Mesenteric fat pad (tissue), 1 donor: ENCODE measurements at regions not wholly inside any gene's neighbourhood (a gene's known extent, or its start where the extent isn't known, plus 50 kb on each side); places are given as distances from the start of the nearest gene placed in this dataset.

Source experiments
- DNase-seq: peaks from one replicate; pipeline ENCODE4 v3.0.0-alpha.2; 2020; ENCODE audit warnings: low spot score
- donor health status: DM: yes; HTN: yes; CAD: no.

DNA sequence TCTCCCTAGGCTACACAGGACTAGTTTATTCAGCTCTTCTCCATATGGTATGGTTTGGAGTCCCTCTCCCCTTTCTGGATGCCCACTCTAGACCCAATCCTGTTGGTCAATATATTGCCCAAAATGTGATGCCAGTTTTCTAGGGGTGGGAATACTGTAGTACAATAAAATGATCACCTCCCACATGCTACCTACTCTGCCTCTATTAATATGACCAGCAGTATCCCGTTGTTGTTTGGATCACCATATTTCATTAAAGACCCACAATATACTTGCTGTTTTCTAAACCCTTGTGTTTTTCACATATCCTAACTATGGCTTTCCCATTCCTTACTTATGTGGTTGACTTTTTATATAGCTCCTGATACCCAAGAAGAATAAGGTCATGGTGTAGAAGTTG, 95.9 kb upstream of the IGSF21 start:
- no peak for DNase-seq

DNA sequence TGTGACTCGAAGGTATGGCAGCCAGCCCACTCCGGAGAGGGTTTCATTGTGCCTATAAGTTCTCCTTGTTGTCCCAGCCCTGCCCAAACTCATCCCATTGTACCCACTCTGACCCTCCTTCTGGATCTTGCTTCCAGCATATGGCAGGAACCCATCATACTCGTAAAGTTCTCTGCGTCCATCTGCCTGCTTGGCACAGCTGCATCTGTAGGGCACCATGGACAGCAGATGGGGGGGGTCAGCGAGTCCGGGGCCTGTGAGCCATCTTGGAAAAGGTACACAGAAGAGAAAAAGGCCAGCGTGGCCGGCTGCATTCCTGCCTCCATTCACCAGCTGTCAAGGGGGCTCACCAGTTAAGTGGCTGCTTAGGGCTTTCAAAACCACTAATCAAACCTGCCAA, 94.9 kb upstream of the IGSF21 start:
- no peak for DNase-seq

DNA sequence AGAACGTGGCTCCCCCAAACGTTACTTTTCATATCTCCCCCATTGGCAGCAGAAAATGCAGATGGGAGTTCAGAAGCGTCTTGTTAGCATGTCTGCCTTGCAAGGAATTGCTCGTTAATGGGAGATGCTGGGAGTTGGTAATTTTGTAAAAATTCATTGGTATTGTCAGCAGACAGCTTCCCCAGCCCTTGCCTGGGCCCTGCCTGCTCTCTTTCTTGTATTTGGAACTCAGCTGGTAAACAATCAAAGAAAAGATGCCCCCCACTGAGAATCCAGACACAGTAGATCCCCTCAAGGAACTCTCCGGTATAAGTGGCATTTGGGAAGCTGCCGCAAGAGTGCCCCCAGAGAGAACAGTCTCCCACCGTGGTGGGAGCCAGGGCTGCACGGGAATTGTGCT, 94.4 kb upstream of the IGSF21 start:
- DNase-seq, result no peak

DNA sequence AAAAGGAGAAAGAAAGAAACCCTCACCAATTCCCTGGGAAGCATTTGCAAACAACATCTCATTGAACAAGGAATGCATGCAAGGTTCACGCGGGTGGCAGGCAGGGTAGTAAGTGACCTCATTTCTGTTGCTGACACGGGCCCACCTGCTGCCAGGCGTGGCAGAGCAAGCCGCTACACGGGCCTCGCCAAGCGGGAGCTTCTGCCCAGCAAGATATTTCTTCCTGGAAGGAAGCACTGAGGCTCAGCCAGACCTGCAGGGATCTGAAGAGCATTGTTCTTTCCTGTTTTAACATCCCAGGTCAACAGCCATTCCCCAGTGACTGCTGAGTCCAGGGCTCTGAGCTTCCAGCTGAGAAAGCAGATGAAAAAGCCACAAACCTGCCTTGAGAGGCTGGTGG, 91.9 kb upstream of the IGSF21 start:
- no peak for DNase-seq

DNA sequence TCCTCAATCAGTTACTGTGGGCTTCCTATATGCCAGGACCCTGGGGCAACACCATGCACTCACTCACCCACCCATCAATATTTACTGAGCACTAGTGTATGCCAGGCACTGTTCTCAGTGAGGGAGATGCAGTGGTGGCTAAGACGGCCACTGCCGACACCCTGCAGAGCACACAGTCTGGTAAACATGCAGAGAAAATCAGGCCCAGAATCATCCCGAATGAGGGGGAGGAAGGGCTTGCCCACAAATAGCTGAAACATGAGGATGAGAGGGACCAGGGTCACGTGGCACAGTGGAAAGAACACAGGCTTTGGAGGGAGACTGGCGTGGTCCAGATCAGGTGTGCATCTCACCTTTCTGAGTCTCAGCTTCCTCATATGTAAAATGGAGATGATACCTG, 89.2 kb upstream of the IGSF21 start:
- no peak for DNase-seq

DNA sequence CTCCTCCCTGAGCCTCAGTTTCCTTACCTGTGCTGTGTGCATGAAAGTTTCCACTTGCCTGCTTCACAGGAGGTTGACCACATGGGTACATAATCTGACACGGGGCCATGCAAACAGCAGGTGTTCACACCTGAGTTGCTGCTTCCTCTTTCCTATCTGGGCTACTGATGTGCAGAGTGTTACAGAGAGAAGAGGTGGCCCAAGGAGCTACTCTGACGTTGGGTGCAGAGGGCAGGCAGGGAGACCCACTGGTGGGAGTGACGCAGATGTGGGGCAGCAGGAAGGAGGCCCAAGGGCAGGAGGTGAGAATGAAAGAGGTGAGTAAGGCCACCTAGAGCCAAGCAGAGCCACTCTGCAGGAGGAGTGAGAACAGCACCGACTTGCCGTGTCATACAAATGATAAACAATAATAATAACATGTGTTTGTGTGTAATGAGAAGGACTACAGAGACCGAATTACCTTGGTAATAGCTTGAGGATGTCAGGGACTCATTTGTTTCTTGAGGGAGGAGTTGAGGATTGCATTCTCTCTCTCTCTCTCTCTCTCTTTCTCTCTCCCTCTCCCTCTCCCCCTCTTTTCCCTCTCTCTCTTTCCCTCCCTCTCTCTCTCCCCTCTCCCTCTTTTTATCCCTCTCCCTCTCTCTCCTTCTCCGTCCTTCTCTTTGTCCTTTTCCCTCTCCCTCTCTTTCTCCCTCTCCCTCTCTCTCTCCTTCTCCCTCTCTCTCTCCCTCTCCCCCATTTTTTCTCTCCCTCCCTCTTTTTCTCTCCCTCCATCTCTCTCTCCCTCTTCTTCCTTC, 87.4 kb upstream of the IGSF21 start:
- no peak for DNase-seq

DNA sequence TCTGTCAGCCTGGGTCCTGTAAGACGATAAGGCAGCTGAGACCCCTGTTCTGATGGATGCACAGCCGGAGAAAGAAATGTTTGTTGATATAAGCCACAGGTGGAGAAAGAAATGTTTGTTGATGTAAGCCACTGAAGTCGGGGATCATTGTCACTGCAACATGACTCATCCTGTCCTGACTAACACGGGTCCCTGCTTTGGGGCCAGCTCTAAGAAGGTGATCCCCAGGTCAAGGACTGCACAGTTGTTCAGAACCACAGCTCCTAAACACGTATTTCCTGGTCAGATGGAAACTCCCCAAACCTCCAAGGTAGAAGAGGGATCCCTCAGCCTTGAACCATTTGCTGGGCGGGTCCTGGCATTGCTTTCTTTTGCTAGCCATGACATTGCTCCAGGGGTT, 86.4 kb upstream of the IGSF21 start:
- no peak for DNase-seq

GRCh38 chr1:18032172-18032859, 75.3 kb upstream of the IGSF21 start:
- no peak for DNase-seq

DNA sequence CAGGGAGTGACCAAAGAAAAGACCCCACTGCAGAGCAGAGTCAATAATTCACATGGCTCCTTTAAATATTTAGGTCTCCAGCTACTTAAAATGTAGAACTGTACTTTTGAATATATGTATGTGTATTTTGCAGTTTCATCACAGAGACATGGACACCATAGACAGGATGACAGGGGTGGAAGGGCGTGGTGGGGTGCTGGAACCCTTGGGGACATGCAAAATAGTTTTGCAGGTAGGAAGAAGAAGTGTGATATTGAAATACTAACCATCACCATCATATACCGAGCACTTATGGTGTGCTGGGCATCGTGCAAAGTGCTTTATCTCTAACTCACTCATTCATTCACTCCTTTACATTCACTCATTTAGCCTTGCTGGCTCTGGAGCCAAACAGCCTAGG, 72.5 kb upstream of the IGSF21 start:
- no peak for DNase-seq

GRCh38 chr1:18037651-18038050, 69.9 kb upstream of the IGSF21 start:
- no peak for DNase-seq

- DNase-seq, result no peak
These were observed 69.5 kb upstream of the IGSF21 start for GRCh38 chr1:18038051-18038450.

- DNase-seq, result no peak
These were observed 68.5 kb upstream of the IGSF21 start for GRCh38 chr1:18039102-18039501.

GRCh38 chr1:18041102-18041501, 66.5 kb upstream of the IGSF21 start:
- DNase-seq, result no peak

- DNase-seq, result no peak
These were observed 65.8 kb upstream of the IGSF21 start for GRCh38 chr1:18041685-18042355.

DNA sequence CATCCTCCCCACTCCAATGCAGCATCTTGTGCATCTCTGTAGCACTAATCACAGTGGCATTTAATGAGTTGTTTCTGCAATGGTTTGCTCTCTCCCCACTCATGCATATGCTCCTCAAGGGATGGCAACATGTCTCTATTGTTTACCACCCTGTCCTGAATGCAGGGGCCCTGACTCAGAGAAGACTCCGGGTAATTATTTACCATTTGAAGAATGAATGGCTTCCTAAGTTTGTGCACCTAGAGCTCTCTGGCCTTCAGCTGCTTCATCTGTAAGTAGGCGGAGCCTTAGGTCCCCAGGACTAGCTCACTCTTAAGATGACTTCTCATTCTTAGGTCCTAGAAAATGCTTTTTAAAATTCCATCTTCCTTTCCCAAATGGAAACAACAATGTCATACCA, 63.7 kb upstream of the IGSF21 start:
- no peak for DNase-seq

GRCh38 chr1:18045203-18045602, 62.4 kb upstream of the IGSF21 start:
- DNase-seq, result no peak

DNA sequence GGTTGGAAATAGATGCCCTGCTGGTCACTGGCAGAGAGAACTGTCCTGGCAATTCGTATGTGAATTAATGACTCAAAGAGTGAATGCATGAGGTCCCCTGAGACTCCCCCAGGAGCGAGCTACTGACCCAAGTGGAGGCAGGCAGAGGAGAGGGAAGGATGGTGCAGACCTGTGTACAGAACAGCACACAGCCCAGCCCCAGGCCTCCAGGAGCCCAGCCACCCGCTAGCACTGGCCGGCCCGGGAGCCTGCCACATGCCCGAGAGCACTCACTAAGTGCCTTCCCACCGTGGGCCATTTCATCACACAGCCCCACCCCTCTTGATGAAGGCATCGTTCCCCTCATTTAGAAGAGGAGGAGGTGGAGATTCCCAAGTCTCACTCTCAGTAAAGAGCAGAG, 62.0 kb upstream of the IGSF21 start:
- no peak for DNase-seq

DNA sequence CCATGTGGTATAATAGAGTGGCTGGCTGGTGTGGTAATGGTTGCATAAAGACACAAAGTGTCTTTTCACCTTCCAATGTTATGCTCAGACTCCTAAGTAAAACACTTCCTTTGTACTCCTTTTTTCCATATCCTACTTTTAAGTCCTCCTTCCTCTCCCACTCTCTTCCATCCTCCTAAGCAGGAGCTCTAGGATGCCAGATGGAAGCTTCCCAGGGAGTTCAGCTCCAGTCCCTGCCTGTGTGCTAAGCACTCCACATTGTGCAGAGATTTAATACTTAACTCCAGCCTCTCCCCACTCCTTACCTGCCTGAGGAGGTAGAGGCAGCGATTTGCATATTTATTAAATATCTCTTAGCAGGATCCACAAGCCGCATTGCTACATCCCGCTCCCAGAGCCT, 60.5 kb upstream of the IGSF21 start:
- no peak for DNase-seq

GRCh38 chr1:18049228-18049627, 58.4 kb upstream of the IGSF21 start:
- DNase-seq, result no peak

DNA sequence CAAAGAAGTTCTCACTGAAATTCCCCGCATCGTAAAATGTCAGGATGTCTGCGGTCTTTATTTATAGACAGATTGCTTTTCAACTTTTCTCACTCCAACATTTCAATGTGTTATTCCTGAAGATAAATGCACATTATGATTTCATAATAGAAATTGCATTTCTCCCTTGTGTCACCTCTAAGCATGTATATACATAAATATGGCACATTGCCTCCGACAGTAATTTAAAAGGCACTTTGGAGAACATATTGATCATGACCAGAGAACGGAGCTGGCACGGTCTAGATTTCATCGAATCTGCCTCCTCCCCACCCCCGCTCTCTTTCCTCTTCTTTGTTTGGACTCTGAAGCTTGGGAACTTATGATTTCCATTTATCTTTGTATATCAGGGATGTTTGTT, 54.9 kb upstream of the IGSF21 start:
- no peak for DNase-seq

GRCh38 chr1:18055156-18055555, 52.4 kb upstream of the IGSF21 start:
- no peak for DNase-seq

- DNase-seq, result no peak
These were observed 51.1 kb upstream of the IGSF21 start for GRCh38 chr1:18056545-18056944.

GRCh38 chr1:18057623-18058022, 50.0 kb upstream of the IGSF21 start:
- no peak for DNase-seq
